ENCODE measurements at regions not wholly inside any gene's neighbourhood (a gene's known extent, or its start where the extent isn't known, plus 50 kb on each side); places are given as distances from the start of the nearest gene placed in this dataset.

- peak in 1 of 2 experiments; percentile 26 for DNase-seq (ENCODE audit: low read depth in 2 of 2)
Observed at GRCh38 chr4:37737466-37737865, 51.3 kb upstream of the RELL1 start.
